ENCODE measurements at regions not wholly inside any gene's neighbourhood (a gene's known extent, or its start where the extent isn't known, plus 50 kb on each side); places are given as distances from the start of the nearest gene placed in this dataset.

DNA sequence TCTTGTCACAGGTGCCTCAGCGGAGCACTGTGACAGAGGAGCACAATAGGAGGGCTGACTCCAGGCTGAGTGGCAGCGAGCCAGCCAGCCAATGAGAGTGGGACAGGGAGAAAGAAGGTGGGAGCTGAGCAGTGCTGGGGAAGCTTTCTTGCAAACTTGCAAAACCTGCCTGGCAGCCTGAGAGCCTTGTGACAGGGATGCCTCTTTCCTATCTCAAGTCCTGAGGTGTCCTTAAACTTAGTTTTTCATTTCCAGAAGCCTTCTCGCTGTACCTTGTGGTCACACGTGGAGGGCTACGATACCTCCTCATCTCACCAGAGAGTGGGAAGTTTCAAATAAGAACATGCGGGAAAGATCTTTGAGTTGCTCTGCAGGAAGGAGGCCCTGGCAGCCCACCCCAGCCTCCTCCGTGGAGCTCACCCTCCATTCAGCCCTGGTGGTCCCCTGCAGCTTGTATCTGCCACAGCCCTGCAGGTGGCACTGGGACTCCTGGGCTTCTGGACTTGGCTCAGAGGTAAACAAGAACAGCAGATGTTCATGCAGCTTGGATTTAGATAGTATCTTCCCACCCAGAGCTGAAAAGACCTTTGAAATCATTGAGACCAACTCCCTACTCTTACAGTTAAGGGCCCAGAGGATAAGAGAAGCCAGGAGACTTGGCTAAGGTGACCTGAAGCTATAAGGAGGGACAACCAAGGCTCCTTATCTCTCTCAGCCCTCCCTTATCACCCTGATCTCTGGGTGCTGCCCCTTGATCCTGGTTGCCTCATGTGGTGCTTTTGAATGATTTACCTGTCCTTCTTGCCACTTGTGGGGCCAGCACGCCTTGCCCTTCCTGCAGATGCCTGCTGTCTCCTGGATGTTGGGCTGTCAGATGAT is 153.5 kb upstream of the MAX start:
- H3K4me3 ChIP-seq (ENCODE audit: low read length), result no peak overlapping the region
- H3K4ac ChIP-seq (ENCODE audit: low read depth, low read length), result peak overlapping the region; percentile 61
- no peak overlapping the region for H4K8ac ChIP-seq (ENCODE audit: low read depth, low read length)

DNA sequence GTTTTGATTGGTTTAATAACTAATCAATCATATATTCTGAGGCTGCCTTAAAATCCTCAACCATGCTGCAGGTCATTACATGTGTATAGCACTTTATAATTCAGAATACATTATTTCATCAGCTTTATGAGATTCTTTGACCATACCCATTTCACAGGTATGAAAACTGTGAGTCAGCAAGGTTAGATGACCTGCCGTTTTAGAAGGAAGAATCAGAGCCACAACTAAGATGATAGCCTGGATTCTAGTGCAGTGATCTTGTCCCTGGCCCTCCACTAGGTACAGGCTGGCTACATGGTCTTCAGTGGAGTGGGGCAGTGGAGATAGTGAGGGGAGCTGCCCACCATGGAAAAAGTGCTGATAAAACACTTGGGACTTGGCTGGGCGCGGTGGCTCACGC is 154.4 kb upstream of the MAX start:
- Histone ChIP-seq H4K5ac (ENCODE audit: low read length) (no peak overlapping the region), H2BK5ac (ENCODE audit: low read length) (peak overlapping the region; percentile 91), H3K4me1 (ENCODE audit: control insufficient read depth, low read depth, low read length) (peaks cover 19% of the 10 kb centered on the region), H3K9ac (ENCODE audit: low read length) (no peak overlapping the region), H3K27ac (ENCODE audit: low read depth, low read length) (peak overlapping the region; percentile 91), H3K23ac (ENCODE audit: low read length) (peak overlapping the region; percentile 80), H4K8ac (ENCODE audit: low read depth, low read length) (no peak overlapping the region), H3K4me2 (ENCODE audit: low read length) (no peak overlapping the region), H2AK5ac (ENCODE audit: low read length) (peak overlapping the region; percentile 92), H3K79me2 (ENCODE audit: control insufficient read depth, insufficient read depth, low read length) (no peaks in the 10 kb centered on the region), H3K79me1 (ENCODE audit: low read length) (no peaks in the 10 kb centered on the region), H3K4ac (ENCODE audit: low read depth, low read length) (peak overlapping the region; percentile 61), H3K27me3 (ENCODE audit: insufficient read depth, low read length, poor library complexity) (no peaks in the 10 kb centered on the region), H2BK15ac (replicated peaks; ENCODE audit: low read depth) (no peak overlapping the region), H3K18ac (ENCODE audit: low read length) (peak overlapping the region; percentile 32), H3K56ac (ENCODE audit: low read length) (peak overlapping the region; percentile 67), H2BK120ac (ENCODE audit: low read depth, low read length) (no peak overlapping the region), H3K36me3 (ENCODE audit: control insufficient read depth, insufficient read depth, low read length) (no peaks in the 10 kb centered on the region), H3K4me3 (ENCODE audit: low read length) (no peak overlapping the region)
- DNase-seq, result no peak
- WGBS (ENCODE audit: extremely low coverage, insufficient coverage, low lambda C conversion rate), result no CpG with 5 or more reads among the region's 4 CpGs

More for the DNA sequence above, 153.5 kb upstream of the MAX start:
- peak; percentile 98 for DNase-seq
- H3K4me1 ChIP-seq (ENCODE audit: control insufficient read depth, low read depth, low read length), result peaks cover 19% of the 10 kb centered on the region
- no peaks in the 10 kb centered on the region for H3K27me3 ChIP-seq (ENCODE audit: insufficient read depth, low read length, poor library complexity)
- peak overlapping the region; percentile 71 for H2AK5ac ChIP-seq (ENCODE audit: low read length)
- H3K9ac ChIP-seq (ENCODE audit: low read length), result peak overlapping the region; percentile 66
- H2BK5ac ChIP-seq (ENCODE audit: low read length), result peak overlapping the region; percentile 90
- H3K79me1 ChIP-seq (ENCODE audit: low read length), result no peaks in the 10 kb centered on the region
- WGBS (ENCODE audit: extremely low coverage, insufficient coverage, low lambda C conversion rate), result no CpG with 5 or more reads among the region's 8 CpGs
- no peaks in the 10 kb centered on the region for H3K36me3 ChIP-seq (ENCODE audit: control insufficient read depth, insufficient read depth, low read length)
- peak overlapping the region; percentile 62 for H3K4me2 ChIP-seq (ENCODE audit: low read length)
- H3K56ac ChIP-seq (ENCODE audit: low read length), result peak overlapping the region; percentile 81
- no peak overlapping the region for H4K5ac ChIP-seq (ENCODE audit: low read length)
- H2BK120ac ChIP-seq (ENCODE audit: low read depth, low read length), result no peak overlapping the region
- H3K79me2 ChIP-seq (ENCODE audit: control insufficient read depth, insufficient read depth, low read length), result no peaks in the 10 kb centered on the region
- no peak overlapping the region for H2BK15ac ChIP-seq (replicated peaks; ENCODE audit: low read depth)
- no peak overlapping the region for H3K23ac ChIP-seq (ENCODE audit: low read length)
- H3K27ac ChIP-seq (ENCODE audit: low read depth, low read length), result peak overlapping the region; percentile 91
- no peak overlapping the region for H3K18ac ChIP-seq (ENCODE audit: low read length)

DNA sequence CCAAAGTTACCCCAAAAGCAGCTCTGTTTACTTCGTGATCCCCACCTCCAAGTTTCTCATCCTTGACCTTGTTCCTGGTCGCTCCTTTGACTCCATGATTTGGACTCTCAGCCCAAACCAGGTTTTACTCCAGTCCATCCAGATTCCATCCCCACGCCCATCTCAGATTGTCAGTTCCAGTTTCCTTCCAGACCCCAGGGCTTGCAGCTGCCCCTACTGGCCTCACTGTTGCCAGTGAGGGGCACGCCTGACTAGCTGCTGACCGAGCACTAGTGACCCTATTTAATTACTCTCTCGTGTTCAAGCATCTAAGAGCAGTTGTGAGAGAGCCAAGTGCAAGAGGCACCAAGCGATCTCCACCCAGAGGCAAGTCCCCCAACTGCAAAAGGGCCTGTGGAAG is 155.1 kb upstream of the FUT8 start:
- H2BK120ac ChIP-seq (ENCODE audit: low read depth, low read length), result no peak overlapping the region
- no peak overlapping the region for H3K4ac ChIP-seq (ENCODE audit: low read depth, low read length)
- no peak overlapping the region for H2BK15ac ChIP-seq (replicated peaks; ENCODE audit: low read depth)
- DNase-seq, result peak; percentile 34
- no CpG with 5 or more reads among the region's 7 CpGs for WGBS (ENCODE audit: extremely low coverage, insufficient coverage, low lambda C conversion rate)
- H3K79me1 ChIP-seq (ENCODE audit: low read length), result no peaks in the 10 kb centered on the region
- peak overlapping the region; percentile 96 for H2AK5ac ChIP-seq (ENCODE audit: low read length)
- no peak overlapping the region for H3K4me2 ChIP-seq (ENCODE audit: low read length)
- no peak overlapping the region for H4K8ac ChIP-seq (ENCODE audit: low read depth, low read length)
- H3K56ac ChIP-seq (ENCODE audit: low read length), result peak overlapping the region; percentile 50
- H3K4me1 ChIP-seq (ENCODE audit: control insufficient read depth, low read depth, low read length), result peaks cover 19% of the 10 kb centered on the region
- H3K23ac ChIP-seq (ENCODE audit: low read length), result no peak overlapping the region
- H3K18ac ChIP-seq (ENCODE audit: low read length), result no peak overlapping the region
- H3K36me3 ChIP-seq (ENCODE audit: control insufficient read depth, insufficient read depth, low read length), result no peaks in the 10 kb centered on the region
- H3K4me3 ChIP-seq (ENCODE audit: low read length), result no peak overlapping the region
- no peak overlapping the region for H3K27ac ChIP-seq (ENCODE audit: low read depth, low read length)
- peak overlapping the region; percentile 68 for H2BK5ac ChIP-seq (ENCODE audit: low read length)
- no peaks in the 10 kb centered on the region for H3K79me2 ChIP-seq (ENCODE audit: control insufficient read depth, insufficient read depth, low read length)
- H3K27me3 ChIP-seq (ENCODE audit: insufficient read depth, low read length, poor library complexity), result no peaks in the 10 kb centered on the region
- H3K9ac ChIP-seq (ENCODE audit: low read length), result no peak overlapping the region
- no peak overlapping the region for H4K5ac ChIP-seq (ENCODE audit: low read length)

DNA sequence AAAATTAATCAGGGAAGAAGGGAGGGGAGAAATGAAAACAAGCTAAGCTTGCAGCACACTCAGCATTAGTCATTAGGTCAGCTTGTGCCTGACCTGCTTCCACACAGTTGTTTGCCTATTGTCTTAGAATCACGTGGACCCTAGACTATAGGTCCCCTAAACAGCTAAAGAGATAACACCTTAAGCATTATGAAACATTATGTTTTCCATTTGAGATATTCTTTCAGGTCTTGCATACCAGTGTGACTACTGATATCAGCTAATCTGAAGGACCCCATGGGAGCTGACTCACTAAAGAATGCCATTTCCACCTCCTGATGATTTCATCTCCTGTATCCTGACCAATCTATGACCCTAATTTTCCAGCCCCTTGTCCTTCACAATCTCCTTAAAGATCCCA is 154.1 kb upstream of the FUT8 start:
- no peak overlapping the region for H3K56ac ChIP-seq (ENCODE audit: low read length)
- H3K18ac ChIP-seq (ENCODE audit: low read length), result no peak overlapping the region
- H3K4me2 ChIP-seq (ENCODE audit: low read length), result no peak overlapping the region
- H4K5ac ChIP-seq (ENCODE audit: low read length), result no peak overlapping the region
- WGBS (ENCODE audit: extremely low coverage, insufficient coverage, low lambda C conversion rate), result no CpG with 5 or more reads among the region's 1 CpG
- H3K79me1 ChIP-seq (ENCODE audit: low read length), result no peaks in the 10 kb centered on the region
- H2AK5ac ChIP-seq (ENCODE audit: low read length), result no peak overlapping the region
- H3K27me3 ChIP-seq (ENCODE audit: insufficient read depth, low read length, poor library complexity), result no peaks in the 10 kb centered on the region
- no peak overlapping the region for H3K23ac ChIP-seq (ENCODE audit: low read length)
- no peak overlapping the region for H2BK15ac ChIP-seq (replicated peaks; ENCODE audit: low read depth)
- H2BK120ac ChIP-seq (ENCODE audit: low read depth, low read length), result no peak overlapping the region
- H3K27ac ChIP-seq (ENCODE audit: low read depth, low read length), result no peak overlapping the region
- no peaks in the 10 kb centered on the region for H3K79me2 ChIP-seq (ENCODE audit: control insufficient read depth, insufficient read depth, low read length)
- peaks cover 19% of the 10 kb centered on the region for H3K4me1 ChIP-seq (ENCODE audit: control insufficient read depth, low read depth, low read length)
- H3K4ac ChIP-seq (ENCODE audit: low read depth, low read length), result no peak overlapping the region
- peak; percentile 89 for DNase-seq
- H4K8ac ChIP-seq (ENCODE audit: low read depth, low read length), result no peak overlapping the region
- H3K4me3 ChIP-seq (ENCODE audit: low read length), result no peak overlapping the region
- no peak overlapping the region for H2BK5ac ChIP-seq (ENCODE audit: low read length)
- no peak overlapping the region for H3K9ac ChIP-seq (ENCODE audit: low read length)
- H3K36me3 ChIP-seq (ENCODE audit: control insufficient read depth, insufficient read depth, low read length), result no peaks in the 10 kb centered on the region

DNA sequence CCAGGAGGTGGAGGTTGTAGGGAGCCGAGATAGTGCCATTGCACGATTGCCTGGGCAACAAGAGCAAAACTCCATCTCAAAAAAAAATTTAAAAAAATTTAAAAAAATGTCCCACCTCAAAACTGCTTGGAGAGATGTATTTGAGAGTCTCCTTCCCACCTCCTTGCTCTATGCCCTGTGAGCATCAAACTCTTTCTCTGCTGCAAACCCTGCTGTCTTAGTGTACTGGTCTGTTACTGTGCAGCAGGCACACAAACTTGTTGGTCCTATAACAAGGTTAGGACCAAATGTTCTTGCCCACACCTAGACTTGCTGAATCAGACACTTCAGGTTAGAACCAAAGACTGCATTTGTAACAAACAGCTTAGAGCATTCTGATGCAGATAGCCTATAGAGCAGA is 153.5 kb upstream of the FUT8 start:
- no peak for DNase-seq
- no CpG with 5 or more reads among the region's 2 CpGs for WGBS (ENCODE audit: extremely low coverage, insufficient coverage, low lambda C conversion rate)
- Histone ChIP-seq H3K56ac (ENCODE audit: low read length) (no peak overlapping the region), H2AK5ac (ENCODE audit: low read length) (no peak overlapping the region), H3K4me3 (ENCODE audit: low read length) (no peak overlapping the region), H2BK5ac (ENCODE audit: low read length) (no peak overlapping the region), H3K9ac (ENCODE audit: low read length) (no peak overlapping the region), H2BK15ac (replicated peaks; ENCODE audit: low read depth) (no peak overlapping the region), H3K27ac (ENCODE audit: low read depth, low read length) (no peak overlapping the region), H3K36me3 (ENCODE audit: control insufficient read depth, insufficient read depth, low read length) (no peaks in the 10 kb centered on the region), H3K23ac (ENCODE audit: low read length) (no peak overlapping the region), H3K4me1 (ENCODE audit: control insufficient read depth, low read depth, low read length) (peaks cover 19% of the 10 kb centered on the region), H3K18ac (ENCODE audit: low read length) (no peak overlapping the region), H3K4me2 (ENCODE audit: low read length) (no peak overlapping the region), H3K79me1 (ENCODE audit: low read length) (no peaks in the 10 kb centered on the region), H2BK120ac (ENCODE audit: low read depth, low read length) (no peak overlapping the region), H3K4ac (ENCODE audit: low read depth, low read length) (no peak overlapping the region), H4K5ac (ENCODE audit: low read length) (no peak overlapping the region), H3K27me3 (ENCODE audit: insufficient read depth, low read length, poor library complexity) (no peaks in the 10 kb centered on the region), H3K79me2 (ENCODE audit: control insufficient read depth, insufficient read depth, low read length) (no peaks in the 10 kb centered on the region), H4K8ac (ENCODE audit: low read depth, low read length) (no peak overlapping the region)

Measured in mesendoderm (in vitro differentiated cells).